ENCODE measurements at regions not wholly inside any gene's neighbourhood (a gene's known extent, or its start where the extent isn't known, plus 50 kb on each side); places are given as distances from the start of the nearest gene placed in this dataset.

DNA sequence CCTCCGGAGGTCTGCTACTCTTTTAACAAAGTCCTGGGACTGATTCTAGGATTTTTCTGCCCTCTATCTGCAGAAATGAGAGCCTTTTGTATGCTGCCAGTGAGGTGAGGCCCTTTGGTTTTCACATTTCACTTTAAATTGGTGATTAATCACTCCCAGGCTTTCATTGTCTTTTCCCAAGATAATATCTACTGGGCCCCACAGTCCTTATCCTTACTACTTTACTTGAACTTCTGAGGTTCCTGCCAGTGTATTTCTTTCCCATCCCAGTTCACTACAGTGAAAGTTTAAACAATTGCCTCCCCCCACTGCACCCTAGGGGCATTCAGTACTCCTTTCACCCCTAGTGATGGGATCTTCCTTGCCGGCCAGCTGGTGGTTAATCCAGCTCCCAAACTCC, 127.4 kb upstream of the INHBA start:
- TF ChIP-seq, protein P1, sequence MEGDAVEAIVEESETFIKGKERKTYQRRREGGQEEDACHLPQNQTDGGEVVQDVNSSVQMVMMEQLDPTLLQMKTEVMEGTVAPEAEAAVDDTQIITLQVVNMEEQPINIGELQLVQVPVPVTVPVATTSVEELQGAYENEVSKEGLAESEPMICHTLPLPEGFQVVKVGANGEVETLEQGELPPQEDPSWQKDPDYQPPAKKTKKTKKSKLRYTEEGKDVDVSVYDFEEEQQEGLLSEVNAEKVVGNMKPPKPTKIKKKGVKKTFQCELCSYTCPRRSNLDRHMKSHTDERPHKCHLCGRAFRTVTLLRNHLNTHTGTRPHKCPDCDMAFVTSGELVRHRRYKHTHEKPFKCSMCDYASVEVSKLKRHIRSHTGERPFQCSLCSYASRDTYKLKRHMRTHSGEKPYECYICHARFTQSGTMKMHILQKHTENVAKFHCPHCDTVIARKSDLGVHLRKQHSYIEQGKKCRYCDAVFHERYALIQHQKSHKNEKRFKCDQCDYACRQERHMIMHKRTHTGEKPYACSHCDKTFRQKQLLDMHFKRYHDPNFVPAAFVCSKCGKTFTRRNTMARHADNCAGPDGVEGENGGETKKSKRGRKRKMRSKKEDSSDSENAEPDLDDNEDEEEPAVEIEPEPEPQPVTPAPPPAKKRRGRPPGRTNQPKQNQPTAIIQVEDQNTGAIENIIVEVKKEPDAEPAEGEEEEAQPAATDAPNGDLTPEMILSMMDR (conservative IDR thresholded peaks at IDR 0.05): no peak
- TF ChIP-seq ZFX (IDR thresholded peaks at IDR 0.05): no peak

Data from C4-2B (cell line).